ENCODE measurements at regions not wholly inside any gene's neighbourhood (a gene's known extent, or its start where the extent isn't known, plus 50 kb on each side); places are given as distances from the start of the nearest gene placed in this dataset.

DNA sequence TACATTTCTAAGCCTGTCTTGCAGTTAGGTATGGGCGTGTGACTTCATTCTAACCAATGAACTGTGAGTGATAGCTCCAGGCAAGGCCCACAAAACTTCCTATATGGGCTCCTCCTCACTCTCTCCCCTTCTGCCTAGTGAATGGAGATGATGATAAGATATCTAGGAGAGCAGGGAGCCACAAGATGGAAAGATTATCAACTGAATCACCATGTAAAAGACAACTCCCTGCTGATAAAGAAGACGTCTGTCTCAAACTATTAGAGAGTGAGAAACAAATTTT, 237.1 kb downstream of the GPD2 start:
- no peaks in the 10 kb centered on the region for H3K27me3 ChIP-seq (replicated peaks in 1 of 2; ENCODE audit: control insufficient read depth in 2 of 2, insufficient read depth in 2 of 2, low read length in 1 of 2)
- TF ChIP-seq EZH2 (IDR thresholded peaks at IDR 0.05; ENCODE audit: borderline replicate concordance, control insufficient read depth, low read depth, low read length) (no peak), IRF3 (IDR thresholded peaks at IDR 0.05) (no peak), JUNB (IDR thresholded peaks at IDR 0.05) (no peak)
- TF ChIP-seq, protein P1, sequence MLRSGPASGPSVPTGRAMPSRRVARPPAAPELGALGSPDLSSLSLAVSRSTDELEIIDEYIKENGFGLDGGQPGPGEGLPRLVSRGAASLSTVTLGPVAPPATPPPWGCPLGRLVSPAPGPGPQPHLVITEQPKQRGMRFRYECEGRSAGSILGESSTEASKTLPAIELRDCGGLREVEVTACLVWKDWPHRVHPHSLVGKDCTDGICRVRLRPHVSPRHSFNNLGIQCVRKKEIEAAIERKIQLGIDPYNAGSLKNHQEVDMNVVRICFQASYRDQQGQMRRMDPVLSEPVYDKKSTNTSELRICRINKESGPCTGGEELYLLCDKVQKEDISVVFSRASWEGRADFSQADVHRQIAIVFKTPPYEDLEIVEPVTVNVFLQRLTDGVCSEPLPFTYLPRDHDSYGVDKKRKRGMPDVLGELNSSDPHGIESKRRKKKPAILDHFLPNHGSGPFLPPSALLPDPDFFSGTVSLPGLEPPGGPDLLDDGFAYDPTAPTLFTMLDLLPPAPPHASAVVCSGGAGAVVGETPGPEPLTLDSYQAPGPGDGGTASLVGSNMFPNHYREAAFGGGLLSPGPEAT (IDR thresholded peaks at IDR 0.05; ENCODE audit: low read depth): no peak
- no peaks in the 10 kb centered on the region for H3K36me3 ChIP-seq (ENCODE audit: control insufficient read depth in 2 of 2, insufficient read depth in 2 of 2, low read length in 1 of 2)
- no peak overlapping the region for H3K9ac ChIP-seq (ENCODE audit: control insufficient read depth, insufficient read depth, low read length)
- no peak overlapping the region for H3K27ac ChIP-seq (ENCODE audit: control insufficient read depth, insufficient read depth)
- POLR2A ChIA-PET: no interaction called here
- no peaks in the 10 kb centered on the region for H4K20me1 ChIP-seq (ENCODE audit: control insufficient read depth, insufficient read depth)
- ATAC-seq (no peak; the same call in 2 of the 3 replicates), DNase-seq (ENCODE audit: low read depth, low spot score) (no peak), FAIRE-seq (no peak)
- no peaks in the 10 kb centered on the region for H3K4me1 ChIP-seq (ENCODE audit: control insufficient read depth, insufficient read depth, low read length)
- BruUV-seq (replicated peaks): no TSS peak
- no peaks in the 10 kb centered on the region for H3K79me2 ChIP-seq (ENCODE audit: control insufficient read depth, insufficient read depth, low read length)
- H2AFZ ChIP-seq (ENCODE audit: control insufficient read depth, low read depth, low read length): no peak overlapping the region
- in situ Hi-C loops (cut with MboI) (no loop called here), intact Hi-C loops (cut with micrococcal nuclease; ENCODE audit: unreplicated experiment) (no loop called here)
- WGBS (ENCODE audit: insufficient coverage, insufficient replicate concordance, low lambda C conversion rate, missing lambda C conversion rate): 26% methylated on average over 2 of the region's 2 CpGs
- RAD21 ChIA-PET (ENCODE audit: unreplicated experiment): no interaction called here
- H3K9me3 ChIP-seq (replicated peaks; ENCODE audit: control insufficient read depth, insufficient read depth, low read length): no peaks in the 10 kb centered on the region
- CTCF ChIA-PET: no interaction called here
- H3K4me3 ChIP-seq: no peak overlapping the region
- SMC1A ChIA-PET (ENCODE audit: uncharacterized antibody, unreplicated experiment): no interaction called here
- H3K4me2 ChIP-seq (ENCODE audit: control insufficient read depth, insufficient read depth): no peak overlapping the region

GRCh38 chr2:156673981-156674380, 237.8 kb downstream of the GPD2 start:
- H3K4me3 ChIP-seq: no peak overlapping the region
- CTCF ChIA-PET: no interaction called here
- no peak for FAIRE-seq
- H3K9ac ChIP-seq (ENCODE audit: control insufficient read depth, insufficient read depth, low read length): no peak overlapping the region
- H2AFZ ChIP-seq (ENCODE audit: control insufficient read depth, low read depth, low read length): no peak overlapping the region
- H3K4me2 ChIP-seq (ENCODE audit: control insufficient read depth, insufficient read depth): no peak overlapping the region
- intact Hi-C loops (cut with micrococcal nuclease; ENCODE audit: unreplicated experiment): no loop called here
- no peak for DNase-seq (ENCODE audit: low read depth, low spot score)
- no peak for ATAC-seq
- WGBS (ENCODE audit: insufficient coverage, insufficient replicate concordance, low lambda C conversion rate, missing lambda C conversion rate): 9% methylated on average over 2 of the region's 2 CpGs
- POLR2A ChIA-PET: no interaction called here
- SMC1A ChIA-PET (ENCODE audit: uncharacterized antibody, unreplicated experiment): interaction anchor here (1.6 kb wide), 1 partner anchor 84 kb away, joined by 5 read pairs; no protein-coding TSS in a partner anchor
- no peaks in the 10 kb centered on the region for H3K9me3 ChIP-seq (replicated peaks; ENCODE audit: control insufficient read depth, insufficient read depth, low read length)
- H3K27me3 ChIP-seq (replicated peaks in 1 of 2; ENCODE audit: control insufficient read depth in 2 of 2, insufficient read depth in 2 of 2, low read length in 1 of 2): no peaks in the 10 kb centered on the region
- no peaks in the 10 kb centered on the region for H3K36me3 ChIP-seq (ENCODE audit: control insufficient read depth in 2 of 2, insufficient read depth in 2 of 2, low read length in 1 of 2)
- no peak overlapping the region for H3K27ac ChIP-seq (ENCODE audit: control insufficient read depth, insufficient read depth)
- RAD21 ChIA-PET (ENCODE audit: unreplicated experiment): no interaction called here
- no TSS peak for BruUV-seq (replicated peaks)
- H3K4me1 ChIP-seq (ENCODE audit: control insufficient read depth, insufficient read depth, low read length): no peaks in the 10 kb centered on the region
- H4K20me1 ChIP-seq (ENCODE audit: control insufficient read depth, insufficient read depth): no peaks in the 10 kb centered on the region
- no peaks in the 10 kb centered on the region for H3K79me2 ChIP-seq (ENCODE audit: control insufficient read depth, insufficient read depth, low read length)
- in situ Hi-C loops (cut with MboI): no loop called here
- TF ChIP-seq MLLT1 (IDR thresholded peaks at IDR 0.05) (no peak), RUNX3 (IDR thresholded peaks at IDR 0.05; ENCODE audit: low read length) (no peak), SMAD5 (IDR thresholded peaks at IDR 0.05; ENCODE audit: low read depth) (no peak), RB1 (IDR thresholded peaks at IDR 0.05; ENCODE audit: borderline replicate concordance) (no peak), POLR2A (IDR thresholded peaks at IDR 0.05; ENCODE audit: low read depth, low read length) (no peak), ZNF217 (IDR thresholded peaks at IDR 0.05) (no peak)
- TF ChIP-seq, protein P2, sequence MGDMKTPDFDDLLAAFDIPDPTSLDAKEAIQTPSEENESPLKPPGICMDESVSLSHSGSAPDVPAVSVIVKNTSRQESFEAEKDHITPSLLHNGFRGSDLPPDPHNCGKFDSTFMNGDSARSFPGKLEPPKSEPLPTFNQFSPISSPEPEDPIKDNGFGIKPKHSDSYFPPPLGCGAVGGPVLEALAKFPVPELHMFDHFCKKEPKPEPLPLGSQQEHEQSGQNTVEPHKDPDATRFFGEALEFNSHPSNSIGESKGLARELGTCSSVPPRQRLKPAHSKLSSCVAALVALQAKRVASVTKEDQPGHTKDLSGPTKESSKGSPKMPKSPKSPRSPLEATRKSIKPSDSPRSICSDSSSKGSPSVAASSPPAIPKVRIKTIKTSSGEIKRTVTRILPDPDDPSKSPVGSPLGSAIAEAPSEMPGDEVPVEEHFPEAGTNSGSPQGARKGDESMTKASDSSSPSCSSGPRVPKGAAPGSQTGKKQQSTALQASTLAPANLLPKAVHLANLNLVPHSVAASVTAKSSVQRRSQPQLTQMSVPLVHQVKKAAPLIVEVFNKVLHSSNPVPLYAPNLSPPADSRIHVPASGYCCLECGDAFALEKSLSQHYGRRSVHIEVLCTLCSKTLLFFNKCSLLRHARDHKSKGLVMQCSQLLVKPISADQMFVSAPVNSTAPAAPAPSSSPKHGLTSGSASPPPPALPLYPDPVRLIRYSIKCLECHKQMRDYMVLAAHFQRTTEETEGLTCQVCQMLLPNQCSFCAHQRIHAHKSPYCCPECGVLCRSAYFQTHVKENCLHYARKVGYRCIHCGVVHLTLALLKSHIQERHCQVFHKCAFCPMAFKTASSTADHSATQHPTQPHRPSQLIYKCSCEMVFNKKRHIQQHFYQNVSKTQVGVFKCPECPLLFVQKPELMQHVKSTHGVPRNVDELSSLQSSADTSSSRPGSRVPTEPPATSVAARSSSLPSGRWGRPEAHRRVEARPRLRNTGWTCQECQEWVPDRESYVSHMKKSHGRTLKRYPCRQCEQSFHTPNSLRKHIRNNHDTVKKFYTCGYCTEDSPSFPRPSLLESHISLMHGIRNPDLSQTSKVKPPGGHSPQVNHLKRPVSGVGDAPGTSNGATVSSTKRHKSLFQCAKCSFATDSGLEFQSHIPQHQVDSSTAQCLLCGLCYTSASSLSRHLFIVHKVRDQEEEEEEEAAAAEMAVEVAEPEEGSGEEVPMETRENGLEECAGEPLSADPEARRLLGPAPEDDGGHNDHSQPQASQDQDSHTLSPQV (IDR thresholded peaks at IDR 0.05): no peak
